ENCODE measurements at regions not wholly inside any gene's neighbourhood (a gene's known extent, or its start where the extent isn't known, plus 50 kb on each side); places are given as distances from the start of the nearest gene placed in this dataset.

- Histone ChIP-seq H3K27ac (ENCODE audit: low read depth, low read length) (no peak overlapping the region), H3K4me3 (ENCODE audit: insufficient read depth, low read length) (no peak overlapping the region), H3K27me3 (ENCODE audit: insufficient read depth, low read length) (no peaks in the 10 kb centered on the region), H3K79me2 (ENCODE audit: insufficient read depth, low read length) (no peaks in the 10 kb centered on the region), H3K4me2 (ENCODE audit: insufficient read depth, low read length) (no peak overlapping the region), H4K20me1 (ENCODE audit: insufficient read depth, low read length) (no peaks in the 10 kb centered on the region), H3K36me3 (ENCODE audit: insufficient read depth, low read length) (no peaks in the 10 kb centered on the region), H3K4me1 (ENCODE audit: insufficient read depth, low read length) (no peaks in the 10 kb centered on the region), H2AFZ (ENCODE audit: low read length) (no peak overlapping the region), H3K9me3 (ENCODE audit: low read depth, low read length) (no peaks in the 10 kb centered on the region)
- DNase-seq (ENCODE audit: insufficient read length, low spot score, missing footprints): no peak
- no peak for TF ChIP-seq CTCF (IDR thresholded peaks at IDR 0.05; ENCODE audit: extremely low read depth, low read depth, low read length)
These were observed 206.9 kb downstream of the NSUN3 start for GRCh38 chr3:94269763-94270162.

DNA sequence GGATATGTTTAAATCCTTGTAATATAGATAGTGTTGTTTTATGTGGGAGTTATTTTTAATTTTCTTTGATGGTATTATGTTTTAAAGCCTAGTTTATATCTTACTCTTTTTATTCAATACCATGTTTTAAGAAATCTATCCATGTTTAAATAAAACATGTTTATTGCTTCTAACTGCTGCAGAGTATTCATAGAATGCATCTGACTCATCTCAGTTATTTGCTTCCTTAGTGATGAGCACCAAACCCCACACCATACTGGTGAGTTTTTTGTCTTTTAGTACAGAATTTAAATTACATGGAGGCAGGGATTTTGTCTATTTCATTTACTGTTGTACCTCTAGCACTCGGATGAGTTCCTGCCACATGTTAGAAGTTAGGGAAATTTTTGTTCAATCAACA, 209.2 kb downstream of the NSUN3 start:
- H3K27ac ChIP-seq (ENCODE audit: low read depth, low read length): no peak overlapping the region
- H2AFZ ChIP-seq (ENCODE audit: low read length): no peak overlapping the region
- no peaks in the 10 kb centered on the region for H3K9me3 ChIP-seq (ENCODE audit: low read depth, low read length)
- H4K20me1 ChIP-seq (ENCODE audit: insufficient read depth, low read length): no peaks in the 10 kb centered on the region
- no peak for DNase-seq (ENCODE audit: insufficient read length, low spot score, missing footprints)
- no peaks in the 10 kb centered on the region for H3K27me3 ChIP-seq (ENCODE audit: insufficient read depth, low read length)
- TF ChIP-seq CTCF (IDR thresholded peaks at IDR 0.05; ENCODE audit: extremely low read depth, low read depth, low read length): no peak
- no peak overlapping the region for H3K4me2 ChIP-seq (ENCODE audit: insufficient read depth, low read length)
- H3K4me1 ChIP-seq (ENCODE audit: insufficient read depth, low read length): no peaks in the 10 kb centered on the region
- no peak overlapping the region for H3K4me3 ChIP-seq (ENCODE audit: insufficient read depth, low read length)
- H3K79me2 ChIP-seq (ENCODE audit: insufficient read depth, low read length): no peaks in the 10 kb centered on the region
- H3K36me3 ChIP-seq (ENCODE audit: insufficient read depth, low read length): no peaks in the 10 kb centered on the region

DNA sequence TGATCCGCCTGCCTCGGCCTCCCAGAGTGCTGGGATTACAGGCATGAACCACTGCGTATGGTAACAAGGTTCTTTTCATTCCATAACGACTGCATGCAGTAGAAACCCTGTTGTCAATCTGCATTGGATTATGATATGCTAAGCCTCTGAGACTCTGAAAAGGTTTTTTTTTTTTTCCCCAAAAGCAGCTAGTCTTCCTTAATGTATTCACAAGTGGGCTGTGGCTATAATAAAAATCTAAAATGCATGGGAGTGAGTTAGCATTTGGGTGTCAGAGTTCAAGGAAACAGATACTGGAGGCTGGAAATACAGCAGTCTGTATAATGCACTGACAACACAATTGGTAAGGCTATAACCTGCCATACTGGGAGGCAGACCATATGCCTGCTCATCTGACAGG, 218.1 kb downstream of the NSUN3 start:
- H3K27me3 ChIP-seq (ENCODE audit: insufficient read depth, low read length): no peaks in the 10 kb centered on the region
- no peaks in the 10 kb centered on the region for H4K20me1 ChIP-seq (ENCODE audit: insufficient read depth, low read length)
- no peaks in the 10 kb centered on the region for H3K36me3 ChIP-seq (ENCODE audit: insufficient read depth, low read length)
- no peak overlapping the region for H3K4me2 ChIP-seq (ENCODE audit: insufficient read depth, low read length)
- TF ChIP-seq CTCF (IDR thresholded peaks at IDR 0.05; ENCODE audit: extremely low read depth, low read depth, low read length): no peak
- no peak overlapping the region for H3K4me3 ChIP-seq (ENCODE audit: insufficient read depth, low read length)
- H3K79me2 ChIP-seq (ENCODE audit: insufficient read depth, low read length): no peaks in the 10 kb centered on the region
- H3K27ac ChIP-seq (ENCODE audit: low read depth, low read length): no peak overlapping the region
- H3K4me1 ChIP-seq (ENCODE audit: insufficient read depth, low read length): no peaks in the 10 kb centered on the region
- no peak overlapping the region for H2AFZ ChIP-seq (ENCODE audit: low read length)
- H3K9me3 ChIP-seq (ENCODE audit: low read depth, low read length): no peaks in the 10 kb centered on the region
- DNase-seq (ENCODE audit: insufficient read length, low spot score, missing footprints): no peak

DNA sequence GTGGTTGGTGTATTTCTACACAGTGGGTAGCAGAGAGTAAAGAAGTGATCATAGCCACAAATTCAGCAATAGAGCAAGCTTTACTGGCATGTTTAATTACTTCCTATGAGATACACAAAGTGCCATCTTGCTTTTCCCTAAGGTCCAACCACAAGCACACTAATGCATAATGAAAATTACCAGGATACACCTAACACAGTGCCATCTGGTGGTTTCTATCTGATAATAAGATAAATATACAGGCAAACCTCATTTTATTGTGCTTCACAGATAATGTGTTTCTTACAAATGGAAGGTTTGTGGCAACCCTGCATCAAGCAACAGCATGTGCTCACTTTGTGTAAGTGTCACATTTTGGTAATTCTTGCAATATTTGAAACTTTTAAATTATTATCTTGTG, 223.0 kb downstream of the NSUN3 start:
- Histone ChIP-seq H3K4me2 (ENCODE audit: insufficient read depth, low read length) (no peak overlapping the region), H3K36me3 (ENCODE audit: insufficient read depth, low read length) (no peaks in the 10 kb centered on the region), H2AFZ (ENCODE audit: low read length) (no peak overlapping the region), H3K79me2 (ENCODE audit: insufficient read depth, low read length) (no peaks in the 10 kb centered on the region), H3K9me3 (ENCODE audit: low read depth, low read length) (no peaks in the 10 kb centered on the region), H3K4me1 (ENCODE audit: insufficient read depth, low read length) (no peaks in the 10 kb centered on the region), H3K27me3 (ENCODE audit: insufficient read depth, low read length) (no peaks in the 10 kb centered on the region), H3K27ac (ENCODE audit: low read depth, low read length) (no peak overlapping the region), H3K4me3 (ENCODE audit: insufficient read depth, low read length) (no peak overlapping the region), H4K20me1 (ENCODE audit: insufficient read depth, low read length) (no peaks in the 10 kb centered on the region)
- no peak for DNase-seq (ENCODE audit: insufficient read length, low spot score, missing footprints)
- TF ChIP-seq CTCF (IDR thresholded peaks at IDR 0.05; ENCODE audit: extremely low read depth, low read depth, low read length): peak; percentile 15

All from osteoblast (primary cell).